ENCODE measurements at regions not wholly inside any gene's neighbourhood (a gene's known extent, or its start where the extent isn't known, plus 50 kb on each side); places are given as distances from the start of the nearest gene placed in this dataset.

DNA sequence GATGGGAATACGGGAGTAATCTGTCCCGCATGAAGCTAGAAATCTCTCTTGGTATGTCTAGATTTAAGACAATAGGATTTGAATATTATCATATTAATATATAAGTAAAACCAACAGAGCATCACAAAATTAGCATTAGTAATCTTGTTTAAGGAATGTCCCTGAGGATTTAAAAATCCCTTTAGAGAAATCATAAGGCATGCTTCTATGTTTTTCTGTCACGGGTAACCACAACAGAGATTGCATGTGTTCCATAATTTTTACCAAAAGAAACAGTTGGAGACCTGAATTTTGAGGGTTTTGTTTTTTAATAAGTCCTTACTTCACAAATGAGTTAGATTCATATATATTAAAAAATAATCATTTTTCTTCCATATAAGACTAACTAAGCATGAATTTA lies 146.8 kb downstream of the GJA1 start:
- 2% methylated on average over 3 of the region's 3 CpGs for WGBS (ENCODE audit: insufficient coverage, low coverage, missing lambda C conversion rate)
- FAIRE-seq, result no peak
- H3K27me3 ChIP-seq (ENCODE audit: control insufficient read depth in 2 of 2, insufficient read depth in 2 of 2, low read length in 2 of 2), result no peaks in the 10 kb centered on the region
- no peaks in the 10 kb centered on the region for H3K9me1 ChIP-seq (ENCODE audit: control insufficient read depth, insufficient read depth, low read length)
- no peaks in the 10 kb centered on the region for H3K79me2 ChIP-seq (ENCODE audit: control insufficient read depth, insufficient read depth, low read length)
- ChIA-PET CTCF (ENCODE audit: low intra/inter-chr PET ratio) (no interaction called here), POLR2A (no interaction called here)
- no peak overlapping the region for H2AFZ ChIP-seq (ENCODE audit: low read depth, low read length)
- in situ Hi-C loops (cut with MboI) (no loop called here), intact Hi-C loops (cut with micrococcal nuclease) (no loop called here)
- H4K20me1 ChIP-seq (replicated peaks; ENCODE audit: control insufficient read depth, insufficient read depth, low read length), result no peaks in the 10 kb centered on the region
- no peak for DNase-seq (ENCODE audit: extremely low read depth in 1 of 4, low spot score in 3 of 4)
- no peak overlapping the region for H3K4me2 ChIP-seq (ENCODE audit: insufficient read depth, low read length)
- H3K27ac ChIP-seq (ENCODE audit: extremely low read depth, low read depth, low read length), result no peak overlapping the region
- H3K9me3 ChIP-seq (replicated peaks; ENCODE audit: control insufficient read depth, insufficient read depth, low read depth, low read length), result no peaks in the 10 kb centered on the region
- no peaks in the 10 kb centered on the region for H3K4me1 ChIP-seq (replicated peaks in 1 of 2; ENCODE audit: control insufficient read depth in 2 of 2, insufficient read depth in 2 of 2, low read length in 2 of 2)
- BruUV-seq (replicated peaks), result no TSS peak
- H3K4me3 ChIP-seq, result no peak overlapping the region
- H3K9ac ChIP-seq (ENCODE audit: insufficient read depth in 1 of 2, low read depth in 2 of 2, low read length in 2 of 2), result no peak overlapping the region
- H3K36me3 ChIP-seq (ENCODE audit: control insufficient read depth, insufficient read depth, low read length), result no peaks in the 10 kb centered on the region
- ATAC-seq, result no peak
- TF ChIP-seq, protein P1, sequence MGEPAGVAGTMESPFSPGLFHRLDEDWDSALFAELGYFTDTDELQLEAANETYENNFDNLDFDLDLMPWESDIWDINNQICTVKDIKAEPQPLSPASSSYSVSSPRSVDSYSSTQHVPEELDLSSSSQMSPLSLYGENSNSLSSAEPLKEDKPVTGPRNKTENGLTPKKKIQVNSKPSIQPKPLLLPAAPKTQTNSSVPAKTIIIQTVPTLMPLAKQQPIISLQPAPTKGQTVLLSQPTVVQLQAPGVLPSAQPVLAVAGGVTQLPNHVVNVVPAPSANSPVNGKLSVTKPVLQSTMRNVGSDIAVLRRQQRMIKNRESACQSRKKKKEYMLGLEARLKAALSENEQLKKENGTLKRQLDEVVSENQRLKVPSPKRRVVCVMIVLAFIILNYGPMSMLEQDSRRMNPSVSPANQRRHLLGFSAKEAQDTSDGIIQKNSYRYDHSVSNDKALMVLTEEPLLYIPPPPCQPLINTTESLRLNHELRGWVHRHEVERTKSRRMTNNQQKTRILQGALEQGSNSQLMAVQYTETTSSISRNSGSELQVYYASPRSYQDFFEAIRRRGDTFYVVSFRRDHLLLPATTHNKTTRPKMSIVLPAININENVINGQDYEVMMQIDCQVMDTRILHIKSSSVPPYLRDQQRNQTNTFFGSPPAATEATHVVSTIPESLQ (CRISPR knock-in tag; IDR thresholded peaks at IDR 0.05), result no peak
- no peak for TF ChIP-seq CHD1 (IDR thresholded peaks at IDR 0.05; ENCODE audit: low read length)
- TF ChIP-seq, protein P2, sequence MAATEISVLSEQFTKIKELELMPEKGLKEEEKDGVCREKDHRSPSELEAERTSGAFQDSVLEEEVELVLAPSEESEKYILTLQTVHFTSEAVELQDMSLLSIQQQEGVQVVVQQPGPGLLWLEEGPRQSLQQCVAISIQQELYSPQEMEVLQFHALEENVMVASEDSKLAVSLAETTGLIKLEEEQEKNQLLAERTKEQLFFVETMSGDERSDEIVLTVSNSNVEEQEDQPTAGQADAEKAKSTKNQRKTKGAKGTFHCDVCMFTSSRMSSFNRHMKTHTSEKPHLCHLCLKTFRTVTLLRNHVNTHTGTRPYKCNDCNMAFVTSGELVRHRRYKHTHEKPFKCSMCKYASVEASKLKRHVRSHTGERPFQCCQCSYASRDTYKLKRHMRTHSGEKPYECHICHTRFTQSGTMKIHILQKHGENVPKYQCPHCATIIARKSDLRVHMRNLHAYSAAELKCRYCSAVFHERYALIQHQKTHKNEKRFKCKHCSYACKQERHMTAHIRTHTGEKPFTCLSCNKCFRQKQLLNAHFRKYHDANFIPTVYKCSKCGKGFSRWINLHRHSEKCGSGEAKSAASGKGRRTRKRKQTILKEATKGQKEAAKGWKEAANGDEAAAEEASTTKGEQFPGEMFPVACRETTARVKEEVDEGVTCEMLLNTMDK (IDR thresholded peaks at IDR 0.05; ENCODE audit: borderline replicate concordance, insufficient read depth, low read depth, low read length, poor library complexity, severe bottlenecking), result no peak
- TF ChIP-seq NR1H2 (CRISPR knock-in tag; IDR thresholded peaks at IDR 0.05), result no peak
- TF ChIP-seq ZNF121 (CRISPR knock-in tag; conservative IDR thresholded peaks at IDR 0.05), result no peak

Data from K562 (cell line).